ENCODE measurements at regions not wholly inside any gene's neighbourhood (a gene's known extent, or its start where the extent isn't known, plus 50 kb on each side); places are given as distances from the start of the nearest gene placed in this dataset.

- H3K4me3 ChIP-seq (ENCODE audit: low read depth, low read length), result no peak overlapping the region
- DNase-seq, result no peak
- H3K36me3 ChIP-seq, result no peaks in the 10 kb centered on the region
- H3K9me3 ChIP-seq (ENCODE audit: severe bottlenecking), result no peaks in the 10 kb centered on the region
- H3K27me3 ChIP-seq (ENCODE audit: insufficient read depth, low read depth, severe bottlenecking), result no peaks in the 10 kb centered on the region
- H3K27ac ChIP-seq, result no peak overlapping the region
- no peak for TF ChIP-seq CTCF (IDR thresholded peaks at IDR 0.05; ENCODE audit: low read depth, low read length)
Observed at GRCh38 chr9:118330191-118330986, 626.2 kb downstream of the TLR4 start.

GRCh38 chr9:118331622-118332045 lies 627.4 kb downstream of the TLR4 start:
- no peaks in the 10 kb centered on the region for H3K9me3 ChIP-seq (ENCODE audit: severe bottlenecking)
- no peak for TF ChIP-seq CTCF (IDR thresholded peaks at IDR 0.05; ENCODE audit: low read depth, low read length)
- H3K4me3 ChIP-seq (ENCODE audit: low read depth, low read length), result no peak overlapping the region
- H3K27ac ChIP-seq, result no peak overlapping the region
- H3K36me3 ChIP-seq, result no peaks in the 10 kb centered on the region
- DNase-seq, result no peak
- no peaks in the 10 kb centered on the region for H3K27me3 ChIP-seq (ENCODE audit: insufficient read depth, low read depth, severe bottlenecking)

GRCh38 chr9:118336250-118336942 lies 632.2 kb downstream of the TLR4 start:
- Histone ChIP-seq H3K36me3 (no peaks in the 10 kb centered on the region), H3K27ac (no peak overlapping the region), H3K27me3 (ENCODE audit: insufficient read depth, low read depth, severe bottlenecking) (no peaks in the 10 kb centered on the region), H3K9me3 (ENCODE audit: severe bottlenecking) (no peaks in the 10 kb centered on the region), H3K4me3 (ENCODE audit: low read depth, low read length) (no peak overlapping the region)
- no peak for TF ChIP-seq CTCF (IDR thresholded peaks at IDR 0.05; ENCODE audit: low read depth, low read length)
- no peak for DNase-seq

GRCh38 chr9:118336943-118337330 lies 632.7 kb downstream of the TLR4 start:
- no peak overlapping the region for H3K27ac ChIP-seq
- no peak for TF ChIP-seq CTCF (IDR thresholded peaks at IDR 0.05; ENCODE audit: low read depth, low read length)
- no peaks in the 10 kb centered on the region for H3K36me3 ChIP-seq
- no peaks in the 10 kb centered on the region for H3K27me3 ChIP-seq (ENCODE audit: insufficient read depth, low read depth, severe bottlenecking)
- no peak overlapping the region for H3K4me3 ChIP-seq (ENCODE audit: low read depth, low read length)
- H3K9me3 ChIP-seq (ENCODE audit: severe bottlenecking), result no peaks in the 10 kb centered on the region
- DNase-seq, result no peak

- Histone ChIP-seq H3K36me3 (no peaks in the 10 kb centered on the region), H3K9me3 (ENCODE audit: severe bottlenecking) (peaks cover 3% of the 10 kb centered on the region), H3K27me3 (ENCODE audit: insufficient read depth, low read depth, severe bottlenecking) (no peaks in the 10 kb centered on the region), H3K27ac (no peak overlapping the region), H3K4me3 (ENCODE audit: low read depth, low read length) (no peak overlapping the region)
- TF ChIP-seq CTCF (IDR thresholded peaks at IDR 0.05; ENCODE audit: low read depth, low read length), result no peak
- DNase-seq, result no peak
Observed at GRCh38 chr9:118360036-118360435, 655.8 kb downstream of the TLR4 start.

All from WERI-Rb-1 (cell line).